Activated CD4-positive, alpha-beta memory T cell treated with anti-CD3 and anti-CD28 coated beads for 36 hours (primary cell): ENCODE measurements at regions not wholly inside any gene's neighbourhood (a gene's known extent, or its start where the extent isn't known, plus 50 kb on each side); places are given as distances from the start of the nearest gene placed in this dataset.
"Not testable (repeated sequence)": the region's sequence is repeated elsewhere in the genome, so short reads cannot be mapped to it uniquely, and the experiment has no call there.

Source experiments
- CTCF ChIA-PET: fragments of 350-600 bp; sonication (Branson Sonifier 250); formaldehyde crosslinking; loops from one replicate; lab custom pipeline; 2021; ENCODE audit warnings: antibody characterized with exemption, inconsistent platforms; lab: Charles Lee
- POLR2A ChIA-PET: fragments of 350-600 bp; sonication (Branson Sonifier 250); formaldehyde crosslinking; loops from one replicate; lab custom pipeline; 2021; ENCODE audit warnings: antibody characterized with exemption; lab: Charles Lee
- DNase-seq: peaks from one replicate; pipeline ENCODE4 v3.0.0-alpha.2; 2020
- H3K27ac Mint-ChIP-seq: one replicate; pipeline ENCODE4 v1.8.0; 2021; ENCODE audit warnings: mixed read lengths
- H3K27me3 Mint-ChIP-seq: one replicate; pipeline ENCODE4 v1.8.0; 2021; ENCODE audit warnings: mixed read lengths
- H3K36me3 Mint-ChIP-seq: one replicate; pipeline ENCODE4 v1.8.0; 2021; ENCODE audit warnings: mixed read lengths
- H3K4me1 Mint-ChIP-seq: one replicate; pipeline ENCODE4 v1.8.0; 2021; ENCODE audit warnings: low read depth, mixed read lengths
- H3K4me3 Mint-ChIP-seq: one replicate; pipeline ENCODE4 v1.8.0; 2021; ENCODE audit warnings: mild to moderate bottlenecking, mixed read lengths
- H3K9me3 Mint-ChIP-seq: one replicate; pipeline ENCODE4 v1.8.0; 2021; ENCODE audit warnings: mixed read lengths
- intact Hi-C: fragments of 100-400 bp; cut with micrococcal nuclease; formaldehyde crosslinking; loops from one replicate; pipeline ENCODE4 v1.15.1; 2023

GRCh38 chr2:187748958-187749357 is 194.7 kb upstream of the TFPI start:
- POLR2A ChIA-PET: no interaction called here
- Mint-ChIP-seq H3K4me3 (no peak overlapping the region), H3K4me1 (no peaks in the 10 kb centered on the region), H3K27ac (no peak overlapping the region), H3K36me3 (no peaks in the 10 kb centered on the region), H3K9me3 (peaks cover 2% of the 10 kb centered on the region), H3K27me3 (no peaks in the 10 kb centered on the region)
- no peak for DNase-seq
- CTCF ChIA-PET: no interaction called here
- intact Hi-C loops: no loop called here

- intact Hi-C loops: no loop called here
- Mint-ChIP-seq H3K27me3 (no peaks in the 10 kb centered on the region), H3K9me3 (peaks cover 2% of the 10 kb centered on the region), H3K4me1 (no peaks in the 10 kb centered on the region), H3K27ac (no peak overlapping the region), H3K4me3 (no peak overlapping the region), H3K36me3 (no peaks in the 10 kb centered on the region)
- POLR2A ChIA-PET: no interaction called here
- CTCF ChIA-PET: no interaction called here
- no peak for DNase-seq
Measured at GRCh38 chr2:187749804-187750431, 195.7 kb upstream of the TFPI start.

GRCh38 chr2:187768995-187769394 is 214.8 kb upstream of the TFPI start:
- Mint-ChIP-seq H3K27ac (no peak overlapping the region), H3K27me3 (no peaks in the 10 kb centered on the region), H3K4me1 (no peaks in the 10 kb centered on the region), H3K4me3 (no peak overlapping the region), H3K36me3 (no peaks in the 10 kb centered on the region), H3K9me3 (peaks cover 5% of the 10 kb centered on the region)
- no peak for DNase-seq
- ChIA-PET POLR2A (no interaction called here), CTCF (no interaction called here)
- intact Hi-C loops: no loop called here

GRCh38 chr2:187769437-187769836 is 215.2 kb upstream of the TFPI start:
- Mint-ChIP-seq H3K9me3 (peaks cover 5% of the 10 kb centered on the region), H3K36me3 (no peaks in the 10 kb centered on the region), H3K4me1 (no peaks in the 10 kb centered on the region), H3K4me3 (no peak overlapping the region), H3K27me3 (no peaks in the 10 kb centered on the region), H3K27ac (no peak overlapping the region)
- DNase-seq: no peak
- intact Hi-C loops: no loop called here
- ChIA-PET CTCF (no interaction called here), POLR2A (no interaction called here)

- ChIA-PET POLR2A (no interaction called here), CTCF (no interaction called here)
- Mint-ChIP-seq H3K4me3 (no peak overlapping the region), H3K27ac (no peak overlapping the region), H3K4me1 (no peaks in the 10 kb centered on the region), H3K36me3 (no peaks in the 10 kb centered on the region), H3K9me3 (peaks cover 3% of the 10 kb centered on the region), H3K27me3 (no peaks in the 10 kb centered on the region)
- DNase-seq: no peak
- intact Hi-C loops: no loop called here
Measured at GRCh38 chr2:187774551-187775071, 220.4 kb upstream of the TFPI start.

- H3K9me3 Mint-ChIP-seq: peaks cover 3% of the 10 kb centered on the region
- H3K4me1 Mint-ChIP-seq: no peaks in the 10 kb centered on the region
- POLR2A ChIA-PET: no interaction called here
- no peak overlapping the region for H3K4me3 Mint-ChIP-seq
- no peaks in the 10 kb centered on the region for H3K27me3 Mint-ChIP-seq
- CTCF ChIA-PET: no interaction called here
- intact Hi-C loops: no loop called here
- no peak overlapping the region for H3K27ac Mint-ChIP-seq
- no peak for DNase-seq
- no peaks in the 10 kb centered on the region for H3K36me3 Mint-ChIP-seq
Measured at GRCh38 chr2:187775196-187775595, 221.0 kb upstream of the TFPI start.

GRCh38 chr2:187775651-187776050 is 221.4 kb upstream of the TFPI start:
- ChIA-PET POLR2A (no interaction called here), CTCF (no interaction called here)
- H3K27me3 Mint-ChIP-seq: no peaks in the 10 kb centered on the region
- no peak for DNase-seq
- no peak overlapping the region for H3K4me3 Mint-ChIP-seq
- H3K9me3 Mint-ChIP-seq: peaks cover 3% of the 10 kb centered on the region
- no peaks in the 10 kb centered on the region for H3K4me1 Mint-ChIP-seq
- no peak overlapping the region for H3K27ac Mint-ChIP-seq
- intact Hi-C loops: no loop called here
- no peaks in the 10 kb centered on the region for H3K36me3 Mint-ChIP-seq

- intact Hi-C loops: no loop called here
- H3K27ac Mint-ChIP-seq: no peak overlapping the region
- POLR2A ChIA-PET: no interaction called here
- H3K9me3 Mint-ChIP-seq: peaks cover 5% of the 10 kb centered on the region
- no peaks in the 10 kb centered on the region for H3K36me3 Mint-ChIP-seq
- no peaks in the 10 kb centered on the region for H3K4me1 Mint-ChIP-seq
- DNase-seq: no peak
- no peaks in the 10 kb centered on the region for H3K27me3 Mint-ChIP-seq
- H3K4me3 Mint-ChIP-seq: no peak overlapping the region
- CTCF ChIA-PET: no interaction called here
Measured at GRCh38 chr2:187782301-187782700, 228.1 kb upstream of the TFPI start.

- ChIA-PET POLR2A (no interaction called here), CTCF (no interaction called here)
- H3K4me3 Mint-ChIP-seq: no peak overlapping the region
- intact Hi-C loops: no loop called here
- peaks cover 5% of the 10 kb centered on the region for H3K9me3 Mint-ChIP-seq
- no peak for DNase-seq
- H3K27me3 Mint-ChIP-seq: no peaks in the 10 kb centered on the region
- H3K27ac Mint-ChIP-seq: no peak overlapping the region
- H3K36me3 Mint-ChIP-seq: no peaks in the 10 kb centered on the region
- H3K4me1 Mint-ChIP-seq: no peaks in the 10 kb centered on the region
Measured at GRCh38 chr2:187783446-187783845, 229.2 kb upstream of the TFPI start.

GRCh38 chr2:187784138-187784537 is 229.9 kb upstream of the TFPI start:
- H3K9me3 Mint-ChIP-seq, H3K4me1 Mint-ChIP-seq, POLR2A ChIA-PET, H3K27me3 Mint-ChIP-seq, H3K27ac Mint-ChIP-seq, H3K4me3 Mint-ChIP-seq, H3K36me3 Mint-ChIP-seq, CTCF ChIA-PET, DNase-seq, intact Hi-C loops: not testable (repeated sequence)

- Mint-ChIP-seq H3K27ac (no peak overlapping the region), H3K4me1 (no peaks in the 10 kb centered on the region), H3K4me3 (no peak overlapping the region), H3K36me3 (no peaks in the 10 kb centered on the region), H3K27me3 (no peaks in the 10 kb centered on the region), H3K9me3 (peaks cover 33% of the 10 kb centered on the region)
- DNase-seq: no peak
- ChIA-PET POLR2A (no interaction called here), CTCF (no interaction called here)
- intact Hi-C loops: no loop called here
Measured at GRCh38 chr2:187799601-187800000, 245.4 kb upstream of the TFPI start.

GRCh38 chr2:187803816-187804215 is 249.6 kb upstream of the TFPI start:
- Mint-ChIP-seq H3K4me3 (no peak overlapping the region), H3K36me3 (no peaks in the 10 kb centered on the region), H3K9me3 (peaks cover 22% of the 10 kb centered on the region), H3K27ac (no peak overlapping the region), H3K4me1 (no peaks in the 10 kb centered on the region), H3K27me3 (no peaks in the 10 kb centered on the region)
- ChIA-PET POLR2A (no interaction called here), CTCF (no interaction called here)
- no peak for DNase-seq
- intact Hi-C loops: no loop called here

- Mint-ChIP-seq H3K9me3 (peaks cover 6% of the 10 kb centered on the region), H3K27me3 (no peaks in the 10 kb centered on the region), H3K27ac (no peak overlapping the region), H3K36me3 (no peaks in the 10 kb centered on the region), H3K4me1 (no peaks in the 10 kb centered on the region), H3K4me3 (no peak overlapping the region)
- ChIA-PET POLR2A (no interaction called here), CTCF (no interaction called here)
- DNase-seq: no peak
- intact Hi-C loops: no loop called here
Measured at GRCh38 chr2:187815113-187815512, 260.9 kb upstream of the TFPI start.
